ENCODE measurements at regions not wholly inside any gene's neighbourhood (a gene's known extent, or its start where the extent isn't known, plus 50 kb on each side); places are given as distances from the start of the nearest gene placed in this dataset.

GRCh38 chr2:105678346-105678745 lies 66.4 kb upstream of the NCK2 start:
- TF ChIP-seq EZH2 (IDR thresholded peaks at IDR 0.05; ENCODE audit: insufficient read depth, poor library complexity, severe bottlenecking): no peak
- TF ChIP-seq EZH2phosphoT487 (IDR thresholded peaks at IDR 0.05; ENCODE audit: insufficient read depth, low read depth): no peak
